ENCODE measurements at regions not wholly inside any gene's neighbourhood (a gene's known extent, or its start where the extent isn't known, plus 50 kb on each side); places are given as distances from the start of the nearest gene placed in this dataset.

DNA sequence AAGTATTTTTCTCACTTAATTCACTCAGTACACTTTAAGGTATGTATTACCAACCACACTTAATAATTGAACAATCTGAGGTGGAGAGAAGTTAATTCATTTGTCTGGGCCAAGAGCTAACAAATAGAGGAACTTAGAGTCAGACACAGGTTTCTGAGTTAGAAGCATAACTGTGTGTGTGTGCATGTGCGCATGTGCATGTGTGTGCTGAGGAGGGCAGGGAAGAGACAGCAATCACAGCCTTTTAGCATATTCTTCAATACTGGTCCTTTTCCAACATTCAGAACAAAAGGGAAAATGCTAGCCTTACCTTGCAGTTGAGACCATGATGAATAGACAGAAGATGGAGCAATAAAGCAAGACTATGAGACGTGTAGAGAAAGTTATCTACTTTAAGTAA lies 136.2 kb upstream of the ATP5MC3 start:
- no peak for TF ChIP-seq POLR2A (IDR thresholded peaks at IDR 0.05)
- TF ChIP-seq, protein P1, sequence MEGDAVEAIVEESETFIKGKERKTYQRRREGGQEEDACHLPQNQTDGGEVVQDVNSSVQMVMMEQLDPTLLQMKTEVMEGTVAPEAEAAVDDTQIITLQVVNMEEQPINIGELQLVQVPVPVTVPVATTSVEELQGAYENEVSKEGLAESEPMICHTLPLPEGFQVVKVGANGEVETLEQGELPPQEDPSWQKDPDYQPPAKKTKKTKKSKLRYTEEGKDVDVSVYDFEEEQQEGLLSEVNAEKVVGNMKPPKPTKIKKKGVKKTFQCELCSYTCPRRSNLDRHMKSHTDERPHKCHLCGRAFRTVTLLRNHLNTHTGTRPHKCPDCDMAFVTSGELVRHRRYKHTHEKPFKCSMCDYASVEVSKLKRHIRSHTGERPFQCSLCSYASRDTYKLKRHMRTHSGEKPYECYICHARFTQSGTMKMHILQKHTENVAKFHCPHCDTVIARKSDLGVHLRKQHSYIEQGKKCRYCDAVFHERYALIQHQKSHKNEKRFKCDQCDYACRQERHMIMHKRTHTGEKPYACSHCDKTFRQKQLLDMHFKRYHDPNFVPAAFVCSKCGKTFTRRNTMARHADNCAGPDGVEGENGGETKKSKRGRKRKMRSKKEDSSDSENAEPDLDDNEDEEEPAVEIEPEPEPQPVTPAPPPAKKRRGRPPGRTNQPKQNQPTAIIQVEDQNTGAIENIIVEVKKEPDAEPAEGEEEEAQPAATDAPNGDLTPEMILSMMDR (IDR thresholded peaks at IDR 0.05) = no peak

Measured in testis (tissue), 2 donors.